ENCODE measurements at regions not wholly inside any gene's neighbourhood (a gene's known extent, or its start where the extent isn't known, plus 50 kb on each side); places are given as distances from the start of the nearest gene placed in this dataset.

DNA sequence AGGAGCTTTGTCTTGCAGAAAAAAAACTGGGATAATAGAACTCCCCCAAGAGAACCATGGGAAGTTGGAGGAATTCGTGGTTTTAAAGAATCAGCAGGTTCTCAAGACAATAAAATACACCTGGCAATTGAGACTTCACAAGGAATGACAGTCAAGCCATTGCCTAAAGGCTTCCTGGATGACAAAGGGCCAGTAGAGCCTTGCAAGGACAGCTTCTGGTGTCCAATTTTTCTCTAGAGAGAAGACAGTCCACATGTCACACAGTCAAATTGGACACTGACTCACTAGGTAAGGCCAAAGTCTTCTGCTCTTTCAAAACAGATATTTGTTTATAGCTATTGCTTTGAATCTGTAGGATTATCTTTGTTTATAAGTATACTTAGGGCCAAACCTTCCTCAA is 80.3 kb upstream of the BMP5 start:
- no peak for TF ChIP-seq CTCF (IDR thresholded peaks at IDR 0.05)
- no peak for TF ChIP-seq POLR2A (IDR thresholded peaks at IDR 0.05)
- no peak for TF ChIP-seq EP300 (IDR thresholded peaks at IDR 0.05)
